H9 (cell line): ENCODE measurements at regions not wholly inside any gene's neighbourhood (a gene's known extent, or its start where the extent isn't known, plus 50 kb on each side); places are given as distances from the start of the nearest gene placed in this dataset.

Source experiments
- DNase-seq: peaks from one replicate; pipeline ENCODE4 v3.0.0-alpha.2; 2017
- H2AFZ ChIP-seq: one replicate; pipeline ENCODE4 v1.6.1; 2013; ENCODE audit warnings: mild to moderate bottlenecking, low read length, control low read depth, moderate library complexity
- H2AK5ac ChIP-seq: 2 replicates; pipeline ENCODE4 v1.6.1; 2013; ENCODE audit warnings: low read length, control low read depth, mixed read lengths; ENCODE audit not compliant: insufficient read length
- H2BK120ac ChIP-seq: one replicate; pipeline ENCODE4 v1.6.1; 2013; ENCODE audit warnings: low read depth, mild to moderate bottlenecking, low read length, control low read depth, inconsistent platforms; ENCODE audit not compliant: poor library complexity, severe bottlenecking
- H2BK12ac ChIP-seq: 2 replicates; pipeline ENCODE4 v1.6.1; 2013; ENCODE audit warnings: low read length, control low read depth, mixed read lengths, low read depth; ENCODE audit not compliant: insufficient read length
- H2BK15ac ChIP-seq: 2 replicates; pipeline ENCODE4 v1.6.1; 2013; ENCODE audit warnings: low read depth, low read length, control low read depth
- H2BK20ac ChIP-seq: one replicate; pipeline ENCODE4 v1.6.1; 2013; ENCODE audit warnings: low read depth, mild to moderate bottlenecking, low read length, control low read depth, inconsistent platforms; ENCODE audit not compliant: poor library complexity, severe bottlenecking
- H2BK5ac ChIP-seq: 2 replicates; pipeline ENCODE4 v1.6.1; 2013; ENCODE audit warnings: low read length, control low read depth, mixed read lengths; ENCODE audit not compliant: insufficient read length
- H3K14ac ChIP-seq: 2 replicates; pipeline ENCODE4 v1.6.1; 2013; ENCODE audit warnings: low read length, control low read depth; ENCODE audit not compliant: insufficient read depth
- H3K18ac ChIP-seq: 2 replicates; pipeline ENCODE4 v1.6.1; 2013; ENCODE audit warnings: low read depth, mild to moderate bottlenecking, mixed read lengths, low read length, control low read depth; ENCODE audit not compliant: insufficient read length
- H3K23ac ChIP-seq: 2 replicates; pipeline ENCODE4 v1.6.1; 2013; ENCODE audit warnings: low read length, control low read depth, mixed read lengths, low read depth; ENCODE audit not compliant: insufficient read length
- H3K23me2 ChIP-seq: 2 replicates; pipeline ENCODE4 v1.6.1; 2013; ENCODE audit warnings: low read depth, mild to moderate bottlenecking, mixed read lengths, low read length, control low read depth; ENCODE audit not compliant: insufficient read length, poor library complexity, severe bottlenecking
- H3K27ac ChIP-seq: 2 replicates; pipeline ENCODE4 v1.5.1; 2013; ENCODE audit warnings: low read length, control low read depth, mixed read lengths, low read depth; ENCODE audit not compliant: insufficient read length
- H3K27me3 ChIP-seq: 2 replicates; pipeline ENCODE4 v1.6.1; 2013; ENCODE audit warnings: low read length, control low read depth, inconsistent platforms; ENCODE audit not compliant: insufficient read depth
- H3K4ac ChIP-seq: 2 replicates; pipeline ENCODE4 v1.6.1; 2013; ENCODE audit warnings: low read depth, mild to moderate bottlenecking, control low read depth, inconsistent platforms, low read length, moderate library complexity
- H3K4me1 ChIP-seq: 2 replicates; pipeline ENCODE4 v1.6.1; 2013; ENCODE audit warnings: low read length, control low read depth, inconsistent platforms; ENCODE audit not compliant: insufficient read depth
- H3K4me2 ChIP-seq: 2 replicates; pipeline ENCODE4 v1.6.1; 2013; ENCODE audit warnings: low read length, control low read depth, mixed read lengths; ENCODE audit not compliant: insufficient read length, insufficient read depth
- H3K56ac ChIP-seq: 2 replicates; pipeline ENCODE4 v1.6.1; 2013; ENCODE audit warnings: low read depth, mild to moderate bottlenecking, mixed read lengths, low read length, control low read depth; ENCODE audit not compliant: insufficient read length
- H3K79me1 ChIP-seq: 2 replicates; pipeline ENCODE4 v1.6.1; 2013; ENCODE audit warnings: low read depth, mild to moderate bottlenecking, moderate library complexity, low read length, control low read depth, inconsistent platforms; ENCODE audit not compliant: insufficient read depth, poor library complexity, severe bottlenecking
- H3K79me2 ChIP-seq: 2 replicates; pipeline ENCODE4 v1.6.1; 2013; ENCODE audit warnings: low read length, control low read depth, inconsistent platforms; ENCODE audit not compliant: insufficient read depth
- H3K9ac ChIP-seq: 2 replicates; pipeline ENCODE4 v1.6.1; 2013; ENCODE audit warnings: low read length, control low read depth, mixed read lengths; ENCODE audit not compliant: insufficient read length; ENCODE audit errors: extremely low read depth
- H3K9me3 ChIP-seq: one replicate; pipeline ENCODE4 v1.6.1; 2013; ENCODE audit warnings: low read depth, low read length, inconsistent platforms; ENCODE audit not compliant: control insufficient read depth
- H3T11ph ChIP-seq: one replicate; pipeline ENCODE4 v1.6.1; 2013; ENCODE audit warnings: mild to moderate bottlenecking, low read length, control low read depth, inconsistent platforms
- H4K20me1 ChIP-seq: one replicate; pipeline ENCODE4 v1.6.1; 2013; ENCODE audit not compliant: control insufficient read depth, insufficient read length, insufficient read depth
- H4K5ac ChIP-seq: 2 replicates; pipeline ENCODE4 v1.6.1; 2013; ENCODE audit warnings: low read depth, mild to moderate bottlenecking, mixed read lengths, low read length, control low read depth; ENCODE audit not compliant: insufficient read length
- H4K8ac ChIP-seq: replicated peaks from 2 replicates; pipeline ENCODE4 v1.6.1; 2013; ENCODE audit warnings: low read length, control low read depth, mixed read lengths, low read depth; ENCODE audit not compliant: insufficient read length
- H4K91ac ChIP-seq: 2 replicates; pipeline ENCODE4 v1.6.1; 2013; ENCODE audit warnings: low read depth, mild to moderate bottlenecking, moderate library complexity, mixed read lengths, low read length, control low read depth; ENCODE audit not compliant: insufficient read length
- H3K27ac Mint-ChIP-seq, 3 experiments: 2 replicates in 2 of 3; 3 replicates in 1 of 3; pipeline ENCODE4 v1.8.0; 2020 to 2021; ENCODE audit warnings: mixed read lengths in 3 of 3, mild to moderate bottlenecking in 1 of 3, moderate library complexity in 1 of 3
- H3K27me3 Mint-ChIP-seq: 2 replicates; pipeline ENCODE4 v1.8.0; 2021; ENCODE audit warnings: low read depth, mild to moderate bottlenecking, moderate library complexity, mixed read lengths
- H3K36me3 Mint-ChIP-seq, 3 experiments: 2 replicates in 2 of 3; 3 replicates in 1 of 3; pipeline ENCODE4 v1.8.0; 2020 to 2021; ENCODE audit warnings: low read depth in 3 of 3, mixed read lengths in 3 of 3; ENCODE audit not compliant: insufficient read depth in 1 of 3
- H3K4me1 Mint-ChIP-seq, 2 experiments: 2 replicates each; pipeline ENCODE4 v1.8.0; 2020; ENCODE audit warnings: mixed read lengths in 2 of 2
- H3K4me3 Mint-ChIP-seq, 2 experiments: 2 replicates in 1 of 2; 3 replicates in 1 of 2; pipeline ENCODE4 v1.8.0; 2020 to 2021; ENCODE audit warnings: mild to moderate bottlenecking in 2 of 2, mixed read lengths in 2 of 2, moderate library complexity in 1 of 2
- H3K9me3 Mint-ChIP-seq, 2 experiments: 2 replicates in 1 of 2; 3 replicates in 1 of 2; pipeline ENCODE4 v1.8.0; 2020; ENCODE audit warnings: mild to moderate bottlenecking in 2 of 2, mixed read lengths in 2 of 2, moderate library complexity in 1 of 2
- WGBS: extraction: QIAGEN DNeasy Blood & Tissue Kit; methylation state at CpG from one replicate; pipeline ENCODE4 v1.1.7; 2013; ENCODE audit warnings: missing lambda C conversion rate, low lambda C conversion rate, mixed read lengths; ENCODE audit not compliant: insufficient read length; ENCODE audit errors: extremely low coverage; 5-methylcytosine and 5-hydroxymethylcytosine counted together
- TF ChIP-seq, protein P1 (sequence below): fragments of 200-600 bp; sonication (generic); conservative IDR thresholded peaks from 3 replicates; pipeline ENCODE4 v1.8.0; 2021; ENCODE audit warnings: antibody characterized with exemption, mild to moderate bottlenecking

DNA sequence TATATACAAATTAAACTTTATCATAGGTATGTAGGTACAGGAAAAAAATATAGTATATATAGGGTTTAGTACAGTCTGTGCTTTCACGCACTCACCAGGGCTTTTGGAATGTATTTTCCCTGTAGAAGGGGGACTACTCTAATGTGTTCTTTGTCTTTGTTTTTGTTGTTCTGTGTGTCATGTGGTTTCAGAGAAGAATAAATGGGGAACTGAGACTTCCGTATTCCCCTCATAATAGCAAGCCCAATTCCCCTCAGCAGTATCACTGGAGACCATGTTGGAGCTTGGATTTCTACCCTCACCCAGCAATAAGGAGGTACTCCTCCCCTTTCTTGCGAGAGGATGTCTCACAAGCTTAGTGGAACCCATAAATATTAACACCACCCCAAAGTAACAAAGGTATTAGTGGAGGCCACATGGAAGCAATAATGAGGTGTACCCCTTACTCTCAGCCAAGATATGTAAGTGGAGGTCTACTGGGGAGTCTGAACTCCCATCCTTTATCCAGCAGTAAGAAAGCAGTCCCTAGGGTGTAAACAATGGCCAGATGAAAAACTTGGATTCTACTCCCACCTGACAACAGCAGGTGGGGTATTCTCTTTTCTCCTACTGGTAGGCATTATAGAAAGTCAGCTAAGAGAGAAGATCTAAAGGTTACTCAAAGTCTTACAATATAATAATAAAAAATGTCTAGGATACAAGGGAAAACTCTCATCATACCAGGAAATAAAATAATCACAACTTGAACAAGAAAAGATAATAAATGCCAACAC lies 805.4 kb upstream of the GALNTL6 start:
- no peak overlapping the region for H3K4me3 Mint-ChIP-seq
- H2BK5ac ChIP-seq, result no peak overlapping the region
- no peaks in the 10 kb centered on the region for H3K79me2 ChIP-seq
- H3T11ph ChIP-seq, result no peak overlapping the region
- H3K56ac ChIP-seq, result no peak overlapping the region
- no CpG with 5 or more reads among the region's 3 CpGs for WGBS
- TF ChIP-seq, protein P1, sequence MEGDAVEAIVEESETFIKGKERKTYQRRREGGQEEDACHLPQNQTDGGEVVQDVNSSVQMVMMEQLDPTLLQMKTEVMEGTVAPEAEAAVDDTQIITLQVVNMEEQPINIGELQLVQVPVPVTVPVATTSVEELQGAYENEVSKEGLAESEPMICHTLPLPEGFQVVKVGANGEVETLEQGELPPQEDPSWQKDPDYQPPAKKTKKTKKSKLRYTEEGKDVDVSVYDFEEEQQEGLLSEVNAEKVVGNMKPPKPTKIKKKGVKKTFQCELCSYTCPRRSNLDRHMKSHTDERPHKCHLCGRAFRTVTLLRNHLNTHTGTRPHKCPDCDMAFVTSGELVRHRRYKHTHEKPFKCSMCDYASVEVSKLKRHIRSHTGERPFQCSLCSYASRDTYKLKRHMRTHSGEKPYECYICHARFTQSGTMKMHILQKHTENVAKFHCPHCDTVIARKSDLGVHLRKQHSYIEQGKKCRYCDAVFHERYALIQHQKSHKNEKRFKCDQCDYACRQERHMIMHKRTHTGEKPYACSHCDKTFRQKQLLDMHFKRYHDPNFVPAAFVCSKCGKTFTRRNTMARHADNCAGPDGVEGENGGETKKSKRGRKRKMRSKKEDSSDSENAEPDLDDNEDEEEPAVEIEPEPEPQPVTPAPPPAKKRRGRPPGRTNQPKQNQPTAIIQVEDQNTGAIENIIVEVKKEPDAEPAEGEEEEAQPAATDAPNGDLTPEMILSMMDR, result peak; percentile 34; the same call in 2 of the 3 replicates
- H3K4me2 ChIP-seq, result no peak overlapping the region
- H3K27me3 ChIP-seq, result no peaks in the 10 kb centered on the region
- no peak overlapping the region for H2BK20ac ChIP-seq
- no peaks in the 10 kb centered on the region for H3K4me1 ChIP-seq
- H3K4me1 Mint-ChIP-seq, result peaks cover 11 to 15% of the 10 kb centered on the region in 2 experiments
- no peak overlapping the region for H3K23ac ChIP-seq
- DNase-seq, result no peak
- H4K5ac ChIP-seq, result no peak overlapping the region
- peak overlapping the region in 2 of 3 experiments; percentile 76 to 98; a peak in 5 of 7 replicates for H3K27ac Mint-ChIP-seq
- H3K14ac ChIP-seq, result no peak overlapping the region
- peaks cover 14 to 17% of the 10 kb centered on the region in 2 experiments for H3K9me3 Mint-ChIP-seq
- H4K8ac ChIP-seq, result no peak overlapping the region
- no peaks in the 10 kb centered on the region for H3K23me2 ChIP-seq
- H2BK120ac ChIP-seq, result no peak overlapping the region
- no peak overlapping the region for H4K91ac ChIP-seq
- H2BK15ac ChIP-seq, result no peak overlapping the region
- H3K9ac ChIP-seq, result no peak overlapping the region
- no peaks in the 10 kb centered on the region for H3K27me3 Mint-ChIP-seq
- no peak overlapping the region for H3K4ac ChIP-seq
- no peaks in the 10 kb centered on the region for H4K20me1 ChIP-seq
- H3K36me3 Mint-ChIP-seq, result peaks cover 15 to 25% (median 16%) of the 10 kb centered on the region in 3 experiments
- H3K79me1 ChIP-seq, result no peaks in the 10 kb centered on the region
- no peak overlapping the region for H3K27ac ChIP-seq
- H3K9me3 ChIP-seq, result peaks cover 16% of the 10 kb centered on the region
- no peak overlapping the region for H2BK12ac ChIP-seq
- H2AFZ ChIP-seq, result peak overlapping the region; percentile 56
- no peak overlapping the region for H3K18ac ChIP-seq
- H2AK5ac ChIP-seq, result no peak overlapping the region
